T-helper 17 cell (primary cell): ENCODE measurements at regions not wholly inside any gene's neighbourhood (a gene's known extent, or its start where the extent isn't known, plus 50 kb on each side); places are given as distances from the start of the nearest gene placed in this dataset.

Experiments
- ATAC-seq: fragments of 150-1000 bp; cut with Tn5 transposase; 2 replicates; pipeline ENCODE4 v1.10.0; 2021; ENCODE audit warnings: mild to moderate bottlenecking, moderate library complexity
- DNase-seq, 3 donors: peaks; one replicate each; pipeline versions ENCODE4 v3.0.0 to v3.0.0-alpha.2; 2020 to 2021
- H3K9me3 ChIP-seq: one replicate; pipeline ENCODE4 v1.7.0; 2013; ENCODE audit warnings: low read length, mild to moderate bottlenecking; ENCODE audit not compliant: control insufficient read depth, poor library complexity, severe bottlenecking
- H3K27ac Mint-ChIP-seq: one replicate; pipeline ENCODE4 v1.8.0; 2022; ENCODE audit warnings: mild to moderate bottlenecking, moderate library complexity, mixed read lengths
- H3K27me3 Mint-ChIP-seq: one replicate; pipeline ENCODE4 v1.8.0; 2022; ENCODE audit warnings: mixed read lengths
- H3K36me3 Mint-ChIP-seq: one replicate; pipeline ENCODE4 v1.8.0; 2022; ENCODE audit warnings: low read depth, mixed read lengths
- H3K4me1 Mint-ChIP-seq: one replicate; pipeline ENCODE4 v1.8.0; 2022; ENCODE audit warnings: mild to moderate bottlenecking, mixed read lengths
- H3K4me3 Mint-ChIP-seq: one replicate; pipeline ENCODE4 v1.8.0; 2022; ENCODE audit warnings: mild to moderate bottlenecking, moderate library complexity, mixed read lengths

DNA sequence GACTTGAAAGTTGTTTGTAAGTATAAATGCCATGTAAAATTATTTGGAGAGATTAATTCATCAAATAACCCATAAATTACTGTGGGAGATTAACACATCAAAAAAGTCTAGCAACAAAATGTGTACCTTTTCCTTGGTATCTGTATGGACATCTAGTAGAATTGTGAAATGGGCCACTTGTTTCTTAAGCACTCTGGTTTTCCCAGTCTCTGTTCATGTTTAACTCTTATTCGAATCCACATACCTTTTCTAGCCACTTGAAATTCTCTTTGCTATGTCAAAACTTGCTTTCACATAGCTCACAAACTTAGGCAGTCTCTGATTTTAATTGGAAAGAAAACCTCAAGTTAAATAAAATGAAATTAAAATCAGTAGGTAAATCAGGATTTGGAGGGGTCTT lies 470.6 kb downstream of the LMO7 start:
- H3K27ac Mint-ChIP-seq = no peak overlapping the region
- ATAC-seq (no peak), DNase-seq (no peak)
- H3K4me3 Mint-ChIP-seq = no peak overlapping the region
- no peaks in the 10 kb centered on the region for H3K36me3 Mint-ChIP-seq
- H3K4me1 Mint-ChIP-seq = no peaks in the 10 kb centered on the region
- H3K9me3 ChIP-seq = no peaks in the 10 kb centered on the region
- H3K27me3 Mint-ChIP-seq = no peaks in the 10 kb centered on the region

DNA sequence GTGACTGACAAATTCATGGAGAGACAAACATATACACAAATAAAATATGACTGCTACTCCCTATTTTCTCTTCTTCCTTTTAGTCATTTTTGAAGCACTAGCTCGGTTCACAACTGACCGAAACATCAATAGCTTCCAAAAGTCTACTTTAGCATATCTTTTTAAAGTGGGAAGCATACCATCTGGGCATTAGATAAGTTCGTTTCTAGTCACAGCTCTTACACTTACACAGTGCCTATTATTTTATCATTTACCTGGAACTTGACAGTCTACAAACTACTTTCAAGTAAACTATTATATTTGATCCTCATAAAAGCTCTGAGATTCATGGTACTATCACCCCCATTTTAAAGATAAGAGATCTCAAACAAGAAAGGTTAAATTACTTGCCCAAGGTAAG lies 458.5 kb downstream of the LMO7 start:
- DNase-seq (no peak), ATAC-seq (no peak)
- no peaks in the 10 kb centered on the region for H3K9me3 ChIP-seq
- Mint-ChIP-seq H3K36me3 (no peaks in the 10 kb centered on the region), H3K27me3 (no peaks in the 10 kb centered on the region), H3K4me3 (no peak overlapping the region), H3K27ac (no peak overlapping the region), H3K4me1 (no peaks in the 10 kb centered on the region)

DNA sequence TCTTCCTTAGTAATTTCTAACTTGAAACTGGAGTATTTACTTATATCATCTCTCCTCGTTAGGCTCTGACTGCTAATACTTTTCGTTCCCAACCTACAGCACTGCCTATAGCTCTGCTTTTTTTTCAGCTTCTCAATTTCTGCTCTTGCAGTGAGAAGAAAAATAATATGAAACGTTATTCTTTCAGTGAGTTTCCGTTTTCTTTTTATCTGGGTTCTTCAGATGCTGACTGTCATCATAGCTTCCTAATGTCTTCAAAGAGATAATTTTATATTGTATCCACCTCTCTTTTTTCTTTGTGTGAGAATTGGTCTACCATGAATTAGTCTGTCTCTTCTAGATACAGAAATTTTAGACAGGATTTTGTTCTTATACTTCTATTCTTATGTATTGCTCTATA lies 454.9 kb downstream of the LMO7 start:
- Mint-ChIP-seq H3K4me1 (no peaks in the 10 kb centered on the region), H3K36me3 (no peaks in the 10 kb centered on the region), H3K27me3 (no peaks in the 10 kb centered on the region), H3K27ac (no peak overlapping the region), H3K4me3 (no peak overlapping the region)
- DNase-seq (no peak), ATAC-seq (no peak)
- peaks cover 3% of the 10 kb centered on the region for H3K9me3 ChIP-seq

- DNase-seq = no peak
- Mint-ChIP-seq H3K4me3 (no peak overlapping the region), H3K36me3 (no peaks in the 10 kb centered on the region), H3K27me3 (no peaks in the 10 kb centered on the region), H3K4me1 (no peaks in the 10 kb centered on the region), H3K27ac (no peak overlapping the region)
- no peak for ATAC-seq
- H3K9me3 ChIP-seq = peaks cover 3% of the 10 kb centered on the region
Observed at GRCh38 chr13:76086729-76087128, 450.6 kb downstream of the LMO7 start.

DNA sequence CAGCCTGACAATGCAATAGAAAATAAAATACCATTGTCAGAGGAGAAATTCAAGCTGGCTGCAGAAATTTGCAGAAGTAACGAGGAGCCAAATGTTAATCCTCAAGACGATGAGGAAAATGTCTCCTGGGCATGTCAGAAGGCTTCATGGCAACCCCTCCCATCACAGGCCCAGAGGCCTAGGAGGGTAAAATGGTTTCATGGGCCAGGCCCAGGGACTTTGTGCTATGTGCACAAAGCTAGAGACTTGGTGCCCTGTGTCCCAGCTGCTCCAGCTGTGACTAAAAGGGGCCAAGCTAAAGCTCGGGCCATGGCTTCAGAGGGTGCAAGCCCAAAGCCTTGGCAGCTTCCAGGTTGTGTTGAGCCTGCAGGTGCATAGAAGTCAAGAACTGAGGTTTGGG lies 431.7 kb downstream of the LMO7 start:
- H3K27me3 Mint-ChIP-seq = no peaks in the 10 kb centered on the region
- H3K27ac Mint-ChIP-seq = no peak overlapping the region
- no peaks in the 10 kb centered on the region for H3K4me1 Mint-ChIP-seq
- no peaks in the 10 kb centered on the region for H3K9me3 ChIP-seq
- H3K36me3 Mint-ChIP-seq = no peaks in the 10 kb centered on the region
- DNase-seq (no peak), ATAC-seq (no peak)
- no peak overlapping the region for H3K4me3 Mint-ChIP-seq

GRCh38 chr13:76053181-76053580 lies 417.1 kb downstream of the LMO7 start:
- DNase-seq (no peak), ATAC-seq (no peak)
- Mint-ChIP-seq H3K27ac (no peak overlapping the region), H3K4me1 (no peaks in the 10 kb centered on the region), H3K27me3 (no peaks in the 10 kb centered on the region), H3K36me3 (no peaks in the 10 kb centered on the region), H3K4me3 (no peak overlapping the region)
- H3K9me3 ChIP-seq = no peaks in the 10 kb centered on the region

GRCh38 chr13:76049376-76049746 lies 413.2 kb downstream of the LMO7 start:
- no peaks in the 10 kb centered on the region for H3K27me3 Mint-ChIP-seq
- H3K9me3 ChIP-seq = no peaks in the 10 kb centered on the region
- H3K4me3 Mint-ChIP-seq = no peak overlapping the region
- H3K27ac Mint-ChIP-seq = no peak overlapping the region
- H3K4me1 Mint-ChIP-seq = no peaks in the 10 kb centered on the region
- no peaks in the 10 kb centered on the region for H3K36me3 Mint-ChIP-seq
- ATAC-seq = no peak
- no peak for DNase-seq

- no peaks in the 10 kb centered on the region for H3K36me3 Mint-ChIP-seq
- H3K4me1 Mint-ChIP-seq = no peaks in the 10 kb centered on the region
- H3K9me3 ChIP-seq = no peaks in the 10 kb centered on the region
- ATAC-seq (no peak), DNase-seq (no peak)
- H3K27ac Mint-ChIP-seq = no peak overlapping the region
- H3K4me3 Mint-ChIP-seq = no peak overlapping the region
- no peaks in the 10 kb centered on the region for H3K27me3 Mint-ChIP-seq
Observed at GRCh38 chr13:76048675-76049375, 412.7 kb downstream of the LMO7 start.

- no peak overlapping the region for H3K27ac Mint-ChIP-seq
- no peaks in the 10 kb centered on the region for H3K9me3 ChIP-seq
- H3K4me3 Mint-ChIP-seq = no peak overlapping the region
- ATAC-seq (no peak), DNase-seq (no peak)
- H3K27me3 Mint-ChIP-seq = no peaks in the 10 kb centered on the region
- no peaks in the 10 kb centered on the region for H3K4me1 Mint-ChIP-seq
- no peaks in the 10 kb centered on the region for H3K36me3 Mint-ChIP-seq
Observed at GRCh38 chr13:76048131-76048530, 412.0 kb downstream of the LMO7 start.

DNA sequence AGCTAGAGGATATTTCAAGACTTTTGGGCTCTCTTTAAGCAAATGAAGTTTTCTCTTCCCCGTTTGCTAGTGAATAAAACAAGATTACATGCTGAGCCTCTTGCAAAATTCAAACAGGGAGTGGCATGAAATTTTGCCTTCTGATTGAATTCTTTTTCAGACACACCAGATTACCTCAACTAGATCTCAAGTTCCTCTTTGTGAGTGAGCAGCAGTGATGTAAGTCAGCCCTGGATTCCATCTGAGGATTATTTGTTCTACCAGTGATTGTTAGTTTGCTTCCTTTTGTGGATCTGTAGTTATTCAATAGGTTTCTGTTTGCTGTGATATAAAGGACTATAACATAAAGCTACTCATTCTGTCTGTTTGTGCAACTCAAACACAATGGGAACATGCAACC lies 407.7 kb downstream of the LMO7 start:
- Mint-ChIP-seq H3K4me3 (no peak overlapping the region), H3K4me1 (no peaks in the 10 kb centered on the region), H3K36me3 (no peaks in the 10 kb centered on the region), H3K27ac (no peak overlapping the region), H3K27me3 (no peaks in the 10 kb centered on the region)
- H3K9me3 ChIP-seq = no peaks in the 10 kb centered on the region
- no peak for ATAC-seq
- no peak for DNase-seq

DNA sequence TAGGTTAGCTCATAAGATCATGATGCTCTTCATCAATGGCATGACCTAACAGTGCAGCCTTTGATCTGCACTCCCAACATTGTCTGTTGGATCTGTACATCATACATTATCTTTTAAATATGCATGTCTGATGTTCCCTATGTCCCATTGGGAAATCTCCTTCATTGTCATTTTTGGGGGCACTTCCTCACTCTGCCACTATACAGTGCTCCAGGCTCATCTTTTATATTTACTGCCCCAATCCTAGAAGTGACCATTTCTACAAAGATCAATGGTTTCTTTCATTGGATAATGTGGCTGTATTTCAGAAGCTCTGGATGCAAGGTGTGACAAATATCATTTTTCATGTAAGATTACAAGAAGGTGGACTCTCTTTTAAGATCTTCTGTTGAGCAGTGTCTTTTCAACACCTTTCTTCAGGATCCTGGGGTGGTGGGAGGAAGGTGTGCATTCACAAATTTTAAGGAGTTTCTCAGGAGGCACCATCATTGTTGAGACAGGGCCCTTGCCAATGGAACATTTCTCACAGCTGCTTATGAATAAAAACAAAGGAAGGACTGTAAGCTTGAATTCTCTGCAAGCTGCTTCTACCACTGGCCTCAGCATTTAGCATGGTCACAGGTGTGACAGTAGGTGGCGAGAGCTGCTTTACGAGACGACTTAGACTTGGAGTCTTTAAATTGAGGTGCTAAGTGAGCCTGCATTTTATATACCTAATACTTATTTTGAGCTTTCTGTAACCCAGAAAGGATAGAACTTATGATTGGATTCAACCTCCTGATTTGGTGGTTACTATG lies 403.0 kb downstream of the LMO7 start:
- no peak for DNase-seq
- H3K9me3 ChIP-seq = no peaks in the 10 kb centered on the region
- H3K36me3 Mint-ChIP-seq = peaks cover 2% of the 10 kb centered on the region
- ATAC-seq = no peak
- H3K27ac Mint-ChIP-seq = no peak overlapping the region
- no peak overlapping the region for H3K4me3 Mint-ChIP-seq
- no peaks in the 10 kb centered on the region for H3K4me1 Mint-ChIP-seq
- peaks cover 20% of the 10 kb centered on the region for H3K27me3 Mint-ChIP-seq

- Mint-ChIP-seq H3K27ac (no peak overlapping the region), H3K4me3 (no peak overlapping the region), H3K4me1 (no peaks in the 10 kb centered on the region), H3K36me3 (peaks cover 2% of the 10 kb centered on the region), H3K27me3 (peaks cover 20% of the 10 kb centered on the region)
- DNase-seq (no peak), ATAC-seq (no peak)
- no peaks in the 10 kb centered on the region for H3K9me3 ChIP-seq
Observed at GRCh38 chr13:76036176-76036575, 400.0 kb downstream of the LMO7 start.

GRCh38 chr13:76035711-76036110 lies 399.6 kb downstream of the LMO7 start:
- Mint-ChIP-seq H3K27ac (no peak overlapping the region), H3K4me1 (no peaks in the 10 kb centered on the region), H3K4me3 (no peak overlapping the region), H3K27me3 (peaks cover 20% of the 10 kb centered on the region), H3K36me3 (peaks cover 2% of the 10 kb centered on the region)
- no peaks in the 10 kb centered on the region for H3K9me3 ChIP-seq
- ATAC-seq (no peak), DNase-seq (no peak)

DNA sequence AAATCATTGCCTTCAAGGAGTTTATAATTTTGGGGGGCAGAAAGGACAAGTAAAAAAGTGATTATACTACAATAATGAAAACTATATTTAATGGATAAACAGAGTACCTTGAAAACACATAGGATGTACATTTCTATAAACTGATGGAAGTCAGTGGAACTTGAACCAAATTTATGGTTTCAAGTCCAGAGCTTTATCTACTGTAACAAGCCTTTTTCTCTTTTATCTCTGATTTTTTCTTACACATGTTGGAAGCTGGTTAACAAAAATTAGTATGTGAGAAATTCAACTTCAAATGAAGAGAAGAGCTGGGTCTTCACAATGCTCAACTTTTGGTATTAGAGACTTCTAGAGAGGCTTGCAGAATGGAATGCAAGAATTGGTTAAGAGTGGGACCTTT lies 393.6 kb downstream of the LMO7 start:
- no peaks in the 10 kb centered on the region for H3K36me3 Mint-ChIP-seq
- DNase-seq = no peak
- H3K4me3 Mint-ChIP-seq = no peak overlapping the region
- H3K27me3 Mint-ChIP-seq = peaks cover 19% of the 10 kb centered on the region
- H3K9me3 ChIP-seq = no peaks in the 10 kb centered on the region
- no peaks in the 10 kb centered on the region for H3K4me1 Mint-ChIP-seq
- ATAC-seq = no peak
- H3K27ac Mint-ChIP-seq = no peak overlapping the region
